UCSD-AML1 (cell line): ENCODE measurements at regions not wholly inside any gene's neighbourhood (a gene's known extent, or its start where the extent isn't known, plus 50 kb on each side); places are given as distances from the start of the nearest gene placed in this dataset.
"Not testable (repeated sequence)": the region's sequence is repeated elsewhere in the genome, so short reads cannot be mapped to it uniquely, and the experiment has no call there.

ENCODE experiments used
- DNase-seq: peaks from one replicate; lab custom pipeline; 2025; ENCODE audit not compliant: unreplicated experiment; lab: John Stamatoyannopoulos, UW

- no peak for DNase-seq
Observed at GRCh38 chr4:138522366-138522765, 280.2 kb upstream of the SLC7A11 start.

GRCh38 chr4:138521809-138522208, 279.7 kb upstream of the SLC7A11 start:
- DNase-seq: no peak

GRCh38 chr4:138519436-138519835, 277.3 kb upstream of the SLC7A11 start:
- no peak for DNase-seq

GRCh38 chr4:138513535-138513934, 271.4 kb upstream of the SLC7A11 start:
- DNase-seq: no peak

GRCh38 chr4:138512756-138513155, 270.6 kb upstream of the SLC7A11 start:
- DNase-seq: no peak

GRCh38 chr4:138510053-138510452, 267.9 kb upstream of the SLC7A11 start:
- no peak for DNase-seq

- no peak for DNase-seq
Observed at GRCh38 chr4:138509346-138509745, 267.2 kb upstream of the SLC7A11 start.

- no peak for DNase-seq
Observed at GRCh38 chr4:138507522-138507921, 265.4 kb upstream of the SLC7A11 start.

- DNase-seq: no peak
Observed at GRCh38 chr4:138501614-138502013, 259.5 kb upstream of the SLC7A11 start.

GRCh38 chr4:138500869-138501268, 258.7 kb upstream of the SLC7A11 start:
- no peak for DNase-seq

- DNase-seq: no peak
Observed at GRCh38 chr4:138499627-138500026, 257.5 kb upstream of the SLC7A11 start.

GRCh38 chr4:138494931-138495330, 252.8 kb upstream of the SLC7A11 start:
- peak; percentile 19 for DNase-seq

GRCh38 chr4:138494116-138494515, 252.0 kb upstream of the SLC7A11 start:
- no peak for DNase-seq

GRCh38 chr4:138492176-138492575, 250.0 kb upstream of the SLC7A11 start:
- DNase-seq: no peak

GRCh38 chr4:138488533-138488932, 246.4 kb upstream of the SLC7A11 start:
- DNase-seq: no peak

GRCh38 chr4:138487670-138488069, 245.5 kb upstream of the SLC7A11 start:
- DNase-seq: no peak

- no peak for DNase-seq
Observed at GRCh38 chr4:138487230-138487629, 245.1 kb upstream of the SLC7A11 start.

GRCh38 chr4:138485498-138485897, 243.3 kb upstream of the SLC7A11 start:
- no peak for DNase-seq

- DNase-seq: no peak
Observed at GRCh38 chr4:138475116-138475515, 233.0 kb upstream of the SLC7A11 start.

- no peak for DNase-seq
Observed at GRCh38 chr4:138473339-138473738, 231.2 kb upstream of the SLC7A11 start.

GRCh38 chr4:138460477-138461414, 218.6 kb upstream of the SLC7A11 start:
- no peak for DNase-seq

- no peak for DNase-seq
Observed at GRCh38 chr4:138458751-138459150, 216.6 kb upstream of the SLC7A11 start.

GRCh38 chr4:138456349-138456748, 214.2 kb upstream of the SLC7A11 start:
- not testable (repeated sequence) for DNase-seq
